ENCODE measurements at regions not wholly inside any gene's neighbourhood (a gene's known extent, or its start where the extent isn't known, plus 50 kb on each side); places are given as distances from the start of the nearest gene placed in this dataset.

- no peaks in the 10 kb centered on the region for H3K36me3 Mint-ChIP-seq (ENCODE audit: low read depth, unreplicated experiment)
- H3K4me3 Mint-ChIP-seq (ENCODE audit: unreplicated experiment): no peak overlapping the region
- H3K27ac ChIP-seq (ENCODE audit: low read depth, low read length): no peak overlapping the region
Observed at GRCh38 chr14:98545181-98545580, 726.8 kb downstream of the BCL11B start.

GRCh38 chr14:98548071-98548686 is 723.8 kb downstream of the BCL11B start:
- H3K4me3 Mint-ChIP-seq (ENCODE audit: unreplicated experiment): no peak overlapping the region
- no peaks in the 10 kb centered on the region for H4K20me1 ChIP-seq (ENCODE audit: insufficient read depth, low read length)
- H3K4me2 ChIP-seq (ENCODE audit: low read length): no peak overlapping the region
- no peak overlapping the region for H3K27ac ChIP-seq (ENCODE audit: low read depth, low read length)
- H3K27me3 Mint-ChIP-seq (ENCODE audit: low read depth, unreplicated experiment): peaks cover 6% of the 10 kb centered on the region
- H3K36me3 Mint-ChIP-seq (ENCODE audit: low read depth, unreplicated experiment): no peaks in the 10 kb centered on the region
- H3K9ac ChIP-seq (ENCODE audit: low read length): no peak overlapping the region
- no peak for TF ChIP-seq CTCF (IDR thresholded peaks at IDR 0.05; ENCODE audit: insufficient read depth, low read depth, low read length)
- TF ChIP-seq EZH2 (IDR thresholded peaks at IDR 0.05; ENCODE audit: insufficient read depth, low read length): no peak
- no peaks in the 10 kb centered on the region for H3K36me3 ChIP-seq (ENCODE audit: insufficient read depth, low read length)
- H3K27me3 ChIP-seq (ENCODE audit: insufficient read depth, low read length): no peaks in the 10 kb centered on the region
- H3K9me3 ChIP-seq (ENCODE audit: insufficient read depth, low read depth, low read length): peaks cover 2% of the 10 kb centered on the region
- H3K4me3 ChIP-seq (ENCODE audit: insufficient read depth, low read depth, low read length): no peak overlapping the region
- H3K4me1 Mint-ChIP-seq (ENCODE audit: low read depth, unreplicated experiment): no peaks in the 10 kb centered on the region
- H3K79me2 ChIP-seq (ENCODE audit: insufficient read depth, low read length): no peaks in the 10 kb centered on the region
- DNase-seq (ENCODE audit: low read depth) (no peak), FAIRE-seq (no peak)
- no peak overlapping the region for H3K27ac Mint-ChIP-seq (ENCODE audit: unreplicated experiment)
- H2AFZ ChIP-seq (ENCODE audit: low read depth, low read length): no peak overlapping the region
- no peaks in the 10 kb centered on the region for H3K9me3 Mint-ChIP-seq (ENCODE audit: unreplicated experiment)
- H3K4me1 ChIP-seq (ENCODE audit: insufficient read depth, low read length): no peaks in the 10 kb centered on the region

More at GRCh38 chr14:98545181-98545580, 726.8 kb downstream of the BCL11B start:
- Mint-ChIP-seq H3K4me1 (ENCODE audit: low read depth, unreplicated experiment) (no peaks in the 10 kb centered on the region), H3K27me3 (ENCODE audit: low read depth, unreplicated experiment) (peaks cover 17% of the 10 kb centered on the region), H3K27ac (ENCODE audit: unreplicated experiment) (no peak overlapping the region), H3K9me3 (ENCODE audit: unreplicated experiment) (no peaks in the 10 kb centered on the region)
- FAIRE-seq: no peak
- Histone ChIP-seq H2AFZ (ENCODE audit: low read depth, low read length) (no peak overlapping the region), H3K79me2 (ENCODE audit: insufficient read depth, low read length) (no peaks in the 10 kb centered on the region), H3K9ac (ENCODE audit: low read length) (no peak overlapping the region), H3K27me3 (ENCODE audit: insufficient read depth, low read length) (no peaks in the 10 kb centered on the region), H3K9me3 (ENCODE audit: insufficient read depth, low read depth, low read length) (no peaks in the 10 kb centered on the region), H3K4me3 (ENCODE audit: insufficient read depth, low read depth, low read length) (no peak overlapping the region), H3K4me2 (ENCODE audit: low read length) (no peak overlapping the region), H4K20me1 (ENCODE audit: insufficient read depth, low read length) (no peaks in the 10 kb centered on the region), H3K4me1 (ENCODE audit: insufficient read depth, low read length) (no peaks in the 10 kb centered on the region), H3K36me3 (ENCODE audit: insufficient read depth, low read length) (no peaks in the 10 kb centered on the region)
- no peak for DNase-seq (ENCODE audit: low read depth)
- no peak for TF ChIP-seq EZH2 (IDR thresholded peaks at IDR 0.05; ENCODE audit: insufficient read depth, low read length)
- TF ChIP-seq CTCF (IDR thresholded peaks at IDR 0.05; ENCODE audit: insufficient read depth, low read depth, low read length): no peak

GRCh38 chr14:98551028-98551427 is 721.0 kb downstream of the BCL11B start:
- Histone ChIP-seq H3K36me3 (ENCODE audit: insufficient read depth, low read length) (no peaks in the 10 kb centered on the region), H3K27me3 (ENCODE audit: insufficient read depth, low read length) (no peaks in the 10 kb centered on the region), H3K79me2 (ENCODE audit: insufficient read depth, low read length) (no peaks in the 10 kb centered on the region), H3K4me1 (ENCODE audit: insufficient read depth, low read length) (no peaks in the 10 kb centered on the region), H2AFZ (ENCODE audit: low read depth, low read length) (no peak overlapping the region), H3K4me2 (ENCODE audit: low read length) (no peak overlapping the region), H3K27ac (ENCODE audit: low read depth, low read length) (no peak overlapping the region), H3K9me3 (ENCODE audit: insufficient read depth, low read depth, low read length) (peaks cover 2% of the 10 kb centered on the region), H4K20me1 (ENCODE audit: insufficient read depth, low read length) (no peaks in the 10 kb centered on the region), H3K9ac (ENCODE audit: low read length) (no peak overlapping the region), H3K4me3 (ENCODE audit: insufficient read depth, low read depth, low read length) (no peak overlapping the region)
- Mint-ChIP-seq H3K27ac (ENCODE audit: unreplicated experiment) (no peak overlapping the region), H3K4me1 (ENCODE audit: low read depth, unreplicated experiment) (no peaks in the 10 kb centered on the region), H3K36me3 (ENCODE audit: low read depth, unreplicated experiment) (no peaks in the 10 kb centered on the region), H3K27me3 (ENCODE audit: low read depth, unreplicated experiment) (no peaks in the 10 kb centered on the region), H3K9me3 (ENCODE audit: unreplicated experiment) (no peaks in the 10 kb centered on the region), H3K4me3 (ENCODE audit: unreplicated experiment) (no peak overlapping the region)
- FAIRE-seq: no peak
- no peak for DNase-seq (ENCODE audit: low read depth)
- TF ChIP-seq EZH2 (IDR thresholded peaks at IDR 0.05; ENCODE audit: insufficient read depth, low read length) (no peak), CTCF (IDR thresholded peaks at IDR 0.05; ENCODE audit: insufficient read depth, low read depth, low read length) (no peak)

Data from astrocyte (in vitro differentiated cells and primary cell).